OCI-LY7 (cell line): ENCODE measurements at regions not wholly inside any gene's neighbourhood (a gene's known extent, or its start where the extent isn't known, plus 50 kb on each side); places are given as distances from the start of the nearest gene placed in this dataset.

Experiments
- EZH2phosphoT487 ChIP-seq: fragments of 200-600 bp; sonication (generic); IDR thresholded peaks from 2 replicates; pipeline ENCODE4 v1.6.1; 2018; ENCODE audit warnings: low read depth, borderline replicate concordance, mild to moderate bottlenecking, mixed run types, antibody characterized with exemption, low read length, moderate library complexity, mixed read lengths
- TF ChIP-seq, protein P1 (sequence below): fragments of 200-600 bp; sonication (generic); conservative IDR thresholded peaks from 2 replicates; pipeline ENCODE4 v1.5.1; 2014; ENCODE audit warnings: mild to moderate bottlenecking, antibody characterized with exemption, low read length, moderate library complexity, mixed read lengths

DNA sequence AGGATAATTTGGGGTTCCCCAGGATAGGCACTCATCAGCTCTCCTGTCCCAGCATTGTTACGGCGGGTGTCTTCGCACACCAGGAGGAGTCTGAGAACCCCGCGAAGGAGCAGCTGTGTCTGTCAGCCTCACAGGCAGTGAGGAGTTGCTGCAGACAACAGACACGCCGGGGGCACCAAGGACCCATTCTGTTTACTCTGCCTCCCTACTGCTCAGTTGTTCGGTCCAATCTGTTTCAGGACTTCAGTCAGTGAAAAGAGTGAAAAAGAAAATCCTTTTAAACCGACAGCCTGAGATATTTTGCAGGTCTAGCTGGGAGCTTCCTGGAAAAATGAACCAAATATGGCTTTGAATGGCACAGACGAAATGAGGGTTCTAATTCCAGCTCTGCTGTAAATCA lies 288.4 kb downstream of the OMA1 start:
- TF ChIP-seq, protein P1, sequence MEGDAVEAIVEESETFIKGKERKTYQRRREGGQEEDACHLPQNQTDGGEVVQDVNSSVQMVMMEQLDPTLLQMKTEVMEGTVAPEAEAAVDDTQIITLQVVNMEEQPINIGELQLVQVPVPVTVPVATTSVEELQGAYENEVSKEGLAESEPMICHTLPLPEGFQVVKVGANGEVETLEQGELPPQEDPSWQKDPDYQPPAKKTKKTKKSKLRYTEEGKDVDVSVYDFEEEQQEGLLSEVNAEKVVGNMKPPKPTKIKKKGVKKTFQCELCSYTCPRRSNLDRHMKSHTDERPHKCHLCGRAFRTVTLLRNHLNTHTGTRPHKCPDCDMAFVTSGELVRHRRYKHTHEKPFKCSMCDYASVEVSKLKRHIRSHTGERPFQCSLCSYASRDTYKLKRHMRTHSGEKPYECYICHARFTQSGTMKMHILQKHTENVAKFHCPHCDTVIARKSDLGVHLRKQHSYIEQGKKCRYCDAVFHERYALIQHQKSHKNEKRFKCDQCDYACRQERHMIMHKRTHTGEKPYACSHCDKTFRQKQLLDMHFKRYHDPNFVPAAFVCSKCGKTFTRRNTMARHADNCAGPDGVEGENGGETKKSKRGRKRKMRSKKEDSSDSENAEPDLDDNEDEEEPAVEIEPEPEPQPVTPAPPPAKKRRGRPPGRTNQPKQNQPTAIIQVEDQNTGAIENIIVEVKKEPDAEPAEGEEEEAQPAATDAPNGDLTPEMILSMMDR, result no peak
- no peak for TF ChIP-seq EZH2phosphoT487
